ENCODE measurements at regions not wholly inside any gene's neighbourhood (a gene's known extent, or its start where the extent isn't known, plus 50 kb on each side); places are given as distances from the start of the nearest gene placed in this dataset.

- H3K4me2 ChIP-seq (ENCODE audit: low read length), result no peak overlapping the region
- no peaks in the 10 kb centered on the region for H3K9me3 ChIP-seq (ENCODE audit: low read length)
- H3K27ac ChIP-seq (ENCODE audit: low read length), result no peak overlapping the region
- no peaks in the 10 kb centered on the region for H3F3A ChIP-seq (ENCODE audit: insufficient read depth, low read length, poor library complexity, severe bottlenecking)
- H3K27me3 ChIP-seq (ENCODE audit: insufficient read depth, low read depth, low read length), result no peaks in the 10 kb centered on the region
- H4K20me1 ChIP-seq (ENCODE audit: insufficient read depth), result no peaks in the 10 kb centered on the region
- H3K9me2 ChIP-seq (ENCODE audit: insufficient read depth, low read length), result no peaks in the 10 kb centered on the region
- no peaks in the 10 kb centered on the region for H3K79me2 ChIP-seq (replicated peaks; ENCODE audit: insufficient read depth, low read length)
- no peak overlapping the region for H2AFZ ChIP-seq (ENCODE audit: low read depth, low read length)
- H3K36me3 ChIP-seq (ENCODE audit: insufficient read depth, low read length), result no peaks in the 10 kb centered on the region
- no peak for TF ChIP-seq EZH2 (IDR thresholded peaks at IDR 0.05; ENCODE audit: borderline replicate concordance, insufficient read depth, low read length, poor library complexity, severe bottlenecking)
- no peak for TF ChIP-seq CTCF (IDR thresholded peaks at IDR 0.05; ENCODE audit: poor library complexity, severe bottlenecking)
- TF ChIP-seq POLR2AphosphoS5 (IDR thresholded peaks at IDR 0.05), result no peak
- TF ChIP-seq RAD21 (conservative IDR thresholded peaks at IDR 0.05), result no peak
- TF ChIP-seq SMC3 (conservative IDR thresholded peaks at IDR 0.05; ENCODE audit: poor library complexity), result no peak
- no peak for TF ChIP-seq REST (IDR thresholded peaks at IDR 0.05; ENCODE audit: borderline replicate concordance)
- H3K9ac ChIP-seq (ENCODE audit: low read length), result no peak overlapping the region
- H3K4me3 ChIP-seq (ENCODE audit: low read length), result no peak overlapping the region
Observed at GRCh38 chr1:172897738-172898137, 153.0 kb downstream of the TNFSF18 start.

GRCh38 chr1:172898866-172899265, 151.9 kb downstream of the TNFSF18 start:
- TF ChIP-seq EP300 (conservative IDR thresholded peaks at IDR 0.05; ENCODE audit: poor library complexity, severe bottlenecking) (no peak), EZH2 (IDR thresholded peaks at IDR 0.05; ENCODE audit: borderline replicate concordance, insufficient read depth, low read length, poor library complexity, severe bottlenecking) (no peak), REST (IDR thresholded peaks at IDR 0.05; ENCODE audit: borderline replicate concordance) (no peak), CTCF (IDR thresholded peaks at IDR 0.05; ENCODE audit: poor library complexity, severe bottlenecking) (no peak), SMC3 (conservative IDR thresholded peaks at IDR 0.05; ENCODE audit: poor library complexity) (no peak), RAD21 (conservative IDR thresholded peaks at IDR 0.05) (no peak), TAF1 (IDR thresholded peaks at IDR 0.05; ENCODE audit: low read depth) (no peak), POLR2AphosphoS5 (IDR thresholded peaks at IDR 0.05) (no peak), MXI1 (conservative IDR thresholded peaks at IDR 0.05; ENCODE audit: poor library complexity, severe bottlenecking) (no peak)
- no peaks in the 10 kb centered on the region for H3K9me2 ChIP-seq (ENCODE audit: insufficient read depth, low read length)
- H3K27me3 ChIP-seq (ENCODE audit: insufficient read depth, low read depth, low read length), result no peaks in the 10 kb centered on the region
- H3K4me3 ChIP-seq (ENCODE audit: low read length), result no peak overlapping the region
- no peaks in the 10 kb centered on the region for H3K9me3 ChIP-seq (ENCODE audit: low read length)
- no peak overlapping the region for H3K4me2 ChIP-seq (ENCODE audit: low read length)
- no peak overlapping the region for H2AFZ ChIP-seq (ENCODE audit: low read depth, low read length)
- no peaks in the 10 kb centered on the region for H4K20me1 ChIP-seq (ENCODE audit: insufficient read depth)
- no peaks in the 10 kb centered on the region for H3K79me2 ChIP-seq (replicated peaks; ENCODE audit: insufficient read depth, low read length)
- no peaks in the 10 kb centered on the region for H3K36me3 ChIP-seq (ENCODE audit: insufficient read depth, low read length)
- H3K27ac ChIP-seq (ENCODE audit: low read length), result no peak overlapping the region
- H3K9ac ChIP-seq (ENCODE audit: low read length), result no peak overlapping the region
- no peaks in the 10 kb centered on the region for H3F3A ChIP-seq (ENCODE audit: insufficient read depth, low read length, poor library complexity, severe bottlenecking)

Measured in neural cell (in vitro differentiated cells).